H9 (cell line): ENCODE measurements at regions not wholly inside any gene's neighbourhood (a gene's known extent, or its start where the extent isn't known, plus 50 kb on each side); places are given as distances from the start of the nearest gene placed in this dataset.

Experiments
- DNase-seq: peaks from one replicate; pipeline ENCODE4 v3.0.0-alpha.2; 2017
- H2AFZ ChIP-seq: one replicate; pipeline ENCODE4 v1.6.1; 2013; ENCODE audit warnings: mild to moderate bottlenecking, low read length, control low read depth, moderate library complexity
- H2AK5ac ChIP-seq: 2 replicates; pipeline ENCODE4 v1.6.1; 2013; ENCODE audit warnings: low read length, control low read depth, mixed read lengths; ENCODE audit not compliant: insufficient read length
- H2BK120ac ChIP-seq: one replicate; pipeline ENCODE4 v1.6.1; 2013; ENCODE audit warnings: low read depth, mild to moderate bottlenecking, low read length, control low read depth, inconsistent platforms; ENCODE audit not compliant: poor library complexity, severe bottlenecking
- H2BK12ac ChIP-seq: 2 replicates; pipeline ENCODE4 v1.6.1; 2013; ENCODE audit warnings: low read length, control low read depth, mixed read lengths, low read depth; ENCODE audit not compliant: insufficient read length
- H2BK15ac ChIP-seq: 2 replicates; pipeline ENCODE4 v1.6.1; 2013; ENCODE audit warnings: low read depth, low read length, control low read depth
- H2BK20ac ChIP-seq: one replicate; pipeline ENCODE4 v1.6.1; 2013; ENCODE audit warnings: low read depth, mild to moderate bottlenecking, low read length, control low read depth, inconsistent platforms; ENCODE audit not compliant: poor library complexity, severe bottlenecking
- H2BK5ac ChIP-seq: 2 replicates; pipeline ENCODE4 v1.6.1; 2013; ENCODE audit warnings: low read length, control low read depth, mixed read lengths; ENCODE audit not compliant: insufficient read length
- H3K14ac ChIP-seq: 2 replicates; pipeline ENCODE4 v1.6.1; 2013; ENCODE audit warnings: low read length, control low read depth; ENCODE audit not compliant: insufficient read depth
- H3K18ac ChIP-seq: 2 replicates; pipeline ENCODE4 v1.6.1; 2013; ENCODE audit warnings: low read depth, mild to moderate bottlenecking, mixed read lengths, low read length, control low read depth; ENCODE audit not compliant: insufficient read length
- H3K23ac ChIP-seq: 2 replicates; pipeline ENCODE4 v1.6.1; 2013; ENCODE audit warnings: low read length, control low read depth, mixed read lengths, low read depth; ENCODE audit not compliant: insufficient read length
- H3K23me2 ChIP-seq: 2 replicates; pipeline ENCODE4 v1.6.1; 2013; ENCODE audit warnings: low read depth, mild to moderate bottlenecking, mixed read lengths, low read length, control low read depth; ENCODE audit not compliant: insufficient read length, poor library complexity, severe bottlenecking
- H3K27ac ChIP-seq: 2 replicates; pipeline ENCODE4 v1.5.1; 2013; ENCODE audit warnings: low read length, control low read depth, mixed read lengths, low read depth; ENCODE audit not compliant: insufficient read length
- H3K27me3 ChIP-seq: 2 replicates; pipeline ENCODE4 v1.6.1; 2013; ENCODE audit warnings: low read length, control low read depth, inconsistent platforms; ENCODE audit not compliant: insufficient read depth
- H3K4ac ChIP-seq: 2 replicates; pipeline ENCODE4 v1.6.1; 2013; ENCODE audit warnings: low read depth, mild to moderate bottlenecking, control low read depth, inconsistent platforms, low read length, moderate library complexity
- H3K4me1 ChIP-seq: 2 replicates; pipeline ENCODE4 v1.6.1; 2013; ENCODE audit warnings: low read length, control low read depth, inconsistent platforms; ENCODE audit not compliant: insufficient read depth
- H3K4me2 ChIP-seq: 2 replicates; pipeline ENCODE4 v1.6.1; 2013; ENCODE audit warnings: low read length, control low read depth, mixed read lengths; ENCODE audit not compliant: insufficient read length, insufficient read depth
- H3K56ac ChIP-seq: 2 replicates; pipeline ENCODE4 v1.6.1; 2013; ENCODE audit warnings: low read depth, mild to moderate bottlenecking, mixed read lengths, low read length, control low read depth; ENCODE audit not compliant: insufficient read length
- H3K79me1 ChIP-seq: 2 replicates; pipeline ENCODE4 v1.6.1; 2013; ENCODE audit warnings: low read depth, mild to moderate bottlenecking, moderate library complexity, low read length, control low read depth, inconsistent platforms; ENCODE audit not compliant: insufficient read depth, poor library complexity, severe bottlenecking
- H3K79me2 ChIP-seq: 2 replicates; pipeline ENCODE4 v1.6.1; 2013; ENCODE audit warnings: low read length, control low read depth, inconsistent platforms; ENCODE audit not compliant: insufficient read depth
- H3K9ac ChIP-seq: 2 replicates; pipeline ENCODE4 v1.6.1; 2013; ENCODE audit warnings: low read length, control low read depth, mixed read lengths; ENCODE audit not compliant: insufficient read length; ENCODE audit errors: extremely low read depth
- H3K9me3 ChIP-seq: one replicate; pipeline ENCODE4 v1.6.1; 2013; ENCODE audit warnings: low read depth, low read length, inconsistent platforms; ENCODE audit not compliant: control insufficient read depth
- H3T11ph ChIP-seq: one replicate; pipeline ENCODE4 v1.6.1; 2013; ENCODE audit warnings: mild to moderate bottlenecking, low read length, control low read depth, inconsistent platforms
- H4K20me1 ChIP-seq: one replicate; pipeline ENCODE4 v1.6.1; 2013; ENCODE audit not compliant: control insufficient read depth, insufficient read length, insufficient read depth
- H4K5ac ChIP-seq: 2 replicates; pipeline ENCODE4 v1.6.1; 2013; ENCODE audit warnings: low read depth, mild to moderate bottlenecking, mixed read lengths, low read length, control low read depth; ENCODE audit not compliant: insufficient read length
- H4K8ac ChIP-seq: replicated peaks from 2 replicates; pipeline ENCODE4 v1.6.1; 2013; ENCODE audit warnings: low read length, control low read depth, mixed read lengths, low read depth; ENCODE audit not compliant: insufficient read length
- H4K91ac ChIP-seq: 2 replicates; pipeline ENCODE4 v1.6.1; 2013; ENCODE audit warnings: low read depth, mild to moderate bottlenecking, moderate library complexity, mixed read lengths, low read length, control low read depth; ENCODE audit not compliant: insufficient read length
- H3K27ac Mint-ChIP-seq, 3 experiments: 2 replicates in 2 of 3; 3 replicates in 1 of 3; pipeline ENCODE4 v1.8.0; 2020 to 2021; ENCODE audit warnings: mixed read lengths in 3 of 3, mild to moderate bottlenecking in 1 of 3, moderate library complexity in 1 of 3
- H3K27me3 Mint-ChIP-seq: 2 replicates; pipeline ENCODE4 v1.8.0; 2021; ENCODE audit warnings: low read depth, mild to moderate bottlenecking, moderate library complexity, mixed read lengths
- H3K36me3 Mint-ChIP-seq, 3 experiments: 2 replicates in 2 of 3; 3 replicates in 1 of 3; pipeline ENCODE4 v1.8.0; 2020 to 2021; ENCODE audit warnings: low read depth in 3 of 3, mixed read lengths in 3 of 3; ENCODE audit not compliant: insufficient read depth in 1 of 3
- H3K4me1 Mint-ChIP-seq, 2 experiments: 2 replicates each; pipeline ENCODE4 v1.8.0; 2020; ENCODE audit warnings: mixed read lengths in 2 of 2
- H3K4me3 Mint-ChIP-seq, 2 experiments: 2 replicates in 1 of 2; 3 replicates in 1 of 2; pipeline ENCODE4 v1.8.0; 2020 to 2021; ENCODE audit warnings: mild to moderate bottlenecking in 2 of 2, mixed read lengths in 2 of 2, moderate library complexity in 1 of 2
- H3K9me3 Mint-ChIP-seq, 2 experiments: 2 replicates in 1 of 2; 3 replicates in 1 of 2; pipeline ENCODE4 v1.8.0; 2020; ENCODE audit warnings: mild to moderate bottlenecking in 2 of 2, mixed read lengths in 2 of 2, moderate library complexity in 1 of 2
- WGBS: extraction: QIAGEN DNeasy Blood & Tissue Kit; methylation state at CpG from one replicate; pipeline ENCODE4 v1.1.7; 2013; ENCODE audit warnings: missing lambda C conversion rate, low lambda C conversion rate, mixed read lengths; ENCODE audit not compliant: insufficient read length; ENCODE audit errors: extremely low coverage; 5-methylcytosine and 5-hydroxymethylcytosine counted together
- TF ChIP-seq, protein P1 (sequence below): fragments of 200-600 bp; sonication (generic); conservative IDR thresholded peaks from 3 replicates; pipeline ENCODE4 v1.8.0; 2021; ENCODE audit warnings: antibody characterized with exemption, mild to moderate bottlenecking

DNA sequence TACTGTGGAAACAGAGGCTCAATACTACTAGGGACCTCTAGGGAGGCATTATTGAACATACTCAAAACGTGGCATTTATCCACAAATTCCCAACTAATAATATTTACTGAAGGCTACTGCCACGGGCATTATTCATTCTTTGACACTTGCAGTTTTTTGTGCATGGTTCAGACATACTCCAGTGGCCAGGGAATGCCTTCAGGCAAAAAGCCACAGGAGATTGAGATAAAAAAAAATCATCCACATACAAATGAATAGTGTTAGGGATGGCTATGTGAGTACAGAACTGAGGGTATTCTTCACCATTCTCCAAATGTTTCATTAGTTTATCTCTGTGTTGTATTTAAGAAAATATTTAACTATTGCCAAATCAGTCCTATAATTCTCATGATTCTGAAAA, 974.9 kb upstream of the PIK3C3 start:
- no peak overlapping the region for H3K27ac ChIP-seq
- no peak for DNase-seq
- H3K14ac ChIP-seq, result no peak overlapping the region
- no peak overlapping the region for H4K5ac ChIP-seq
- no peaks in the 10 kb centered on the region for H3K9me3 ChIP-seq
- H3T11ph ChIP-seq, result no peak overlapping the region
- TF ChIP-seq, protein P1, sequence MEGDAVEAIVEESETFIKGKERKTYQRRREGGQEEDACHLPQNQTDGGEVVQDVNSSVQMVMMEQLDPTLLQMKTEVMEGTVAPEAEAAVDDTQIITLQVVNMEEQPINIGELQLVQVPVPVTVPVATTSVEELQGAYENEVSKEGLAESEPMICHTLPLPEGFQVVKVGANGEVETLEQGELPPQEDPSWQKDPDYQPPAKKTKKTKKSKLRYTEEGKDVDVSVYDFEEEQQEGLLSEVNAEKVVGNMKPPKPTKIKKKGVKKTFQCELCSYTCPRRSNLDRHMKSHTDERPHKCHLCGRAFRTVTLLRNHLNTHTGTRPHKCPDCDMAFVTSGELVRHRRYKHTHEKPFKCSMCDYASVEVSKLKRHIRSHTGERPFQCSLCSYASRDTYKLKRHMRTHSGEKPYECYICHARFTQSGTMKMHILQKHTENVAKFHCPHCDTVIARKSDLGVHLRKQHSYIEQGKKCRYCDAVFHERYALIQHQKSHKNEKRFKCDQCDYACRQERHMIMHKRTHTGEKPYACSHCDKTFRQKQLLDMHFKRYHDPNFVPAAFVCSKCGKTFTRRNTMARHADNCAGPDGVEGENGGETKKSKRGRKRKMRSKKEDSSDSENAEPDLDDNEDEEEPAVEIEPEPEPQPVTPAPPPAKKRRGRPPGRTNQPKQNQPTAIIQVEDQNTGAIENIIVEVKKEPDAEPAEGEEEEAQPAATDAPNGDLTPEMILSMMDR, result no peak
- H3K18ac ChIP-seq, result no peak overlapping the region
- Mint-ChIP-seq H3K4me3 (no peak overlapping the region), H3K4me1 (peaks cover 4 to 7% of the 10 kb centered on the region in 2 experiments; a peak in 3 of 4 replicates), H3K27me3 (no peaks in the 10 kb centered on the region), H3K27ac (no peak overlapping the region), H3K36me3 (no peaks in the 10 kb centered on the region; a peak in 1 of 7 replicates), H3K9me3 (peaks cover under 1 to 4% of the 10 kb centered on the region in 2 experiments; a peak in 3 of 5 replicates)
- H2BK12ac ChIP-seq, result no peak overlapping the region
- no CpG with 5 or more reads among the region's 2 CpGs for WGBS
- no peaks in the 10 kb centered on the region for H4K20me1 ChIP-seq
- no peak overlapping the region for H2BK15ac ChIP-seq
- no peak overlapping the region for H2AK5ac ChIP-seq
- no peaks in the 10 kb centered on the region for H3K79me2 ChIP-seq
- H3K23me2 ChIP-seq, result no peaks in the 10 kb centered on the region
- no peak overlapping the region for H4K8ac ChIP-seq
- H2AFZ ChIP-seq, result no peak overlapping the region
- H3K4me1 ChIP-seq, result no peaks in the 10 kb centered on the region
- no peaks in the 10 kb centered on the region for H3K79me1 ChIP-seq
- H2BK120ac ChIP-seq, result no peak overlapping the region
- H3K56ac ChIP-seq, result no peak overlapping the region
- H3K4me2 ChIP-seq, result no peak overlapping the region
- H3K4ac ChIP-seq, result no peak overlapping the region
- no peaks in the 10 kb centered on the region for H3K27me3 ChIP-seq
- no peak overlapping the region for H3K23ac ChIP-seq
- no peak overlapping the region for H2BK5ac ChIP-seq
- H4K91ac ChIP-seq, result no peak overlapping the region
- H3K9ac ChIP-seq, result no peak overlapping the region
- no peak overlapping the region for H2BK20ac ChIP-seq
